Retinal pigment epithelial cell (primary cell): ENCODE measurements at regions not wholly inside any gene's neighbourhood (a gene's known extent, or its start where the extent isn't known, plus 50 kb on each side); places are given as distances from the start of the nearest gene placed in this dataset.
"Not testable (repeated sequence)": the region's sequence is repeated elsewhere in the genome, so short reads cannot be mapped to it uniquely, and the experiment has no call there.

Experiments used
- DNase-seq: peaks from one replicate; pipeline ENCODE4 v3.0.0-alpha.2; 2010; ENCODE audit warnings: low read depth
- H3K4me3 ChIP-seq: 2 replicates; pipeline ENCODE4 v1.5.1; 2011; ENCODE audit warnings: mild to moderate bottlenecking, low read length, control low read depth, moderate library complexity
- TF ChIP-seq, protein P1 (sequence below): conservative IDR thresholded peaks from 2 replicates; pipeline ENCODE4 v1.5.1; 2011; ENCODE audit warnings: low read depth, low read length, control low read depth, inconsistent platforms

DNA sequence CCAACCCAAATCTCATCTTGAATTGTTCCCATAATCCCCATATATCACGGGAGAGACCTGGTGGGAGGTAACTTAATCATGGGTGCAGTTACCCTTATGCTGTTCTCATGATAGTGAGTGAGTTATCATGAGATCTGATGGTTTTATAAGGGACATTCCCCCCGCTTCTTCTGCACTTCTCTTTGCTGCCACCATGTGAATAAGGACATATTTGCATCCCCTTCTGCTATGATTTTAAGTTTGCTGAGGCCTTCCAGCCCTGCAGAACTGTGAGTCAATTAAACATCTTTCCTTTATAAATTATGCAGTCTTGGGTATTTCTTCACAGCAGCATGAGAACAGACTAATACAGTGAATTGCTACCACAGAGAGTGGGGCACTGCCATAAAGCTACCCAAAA lies 179.1 kb downstream of the LRIG3 start:
- TF ChIP-seq, protein P1, sequence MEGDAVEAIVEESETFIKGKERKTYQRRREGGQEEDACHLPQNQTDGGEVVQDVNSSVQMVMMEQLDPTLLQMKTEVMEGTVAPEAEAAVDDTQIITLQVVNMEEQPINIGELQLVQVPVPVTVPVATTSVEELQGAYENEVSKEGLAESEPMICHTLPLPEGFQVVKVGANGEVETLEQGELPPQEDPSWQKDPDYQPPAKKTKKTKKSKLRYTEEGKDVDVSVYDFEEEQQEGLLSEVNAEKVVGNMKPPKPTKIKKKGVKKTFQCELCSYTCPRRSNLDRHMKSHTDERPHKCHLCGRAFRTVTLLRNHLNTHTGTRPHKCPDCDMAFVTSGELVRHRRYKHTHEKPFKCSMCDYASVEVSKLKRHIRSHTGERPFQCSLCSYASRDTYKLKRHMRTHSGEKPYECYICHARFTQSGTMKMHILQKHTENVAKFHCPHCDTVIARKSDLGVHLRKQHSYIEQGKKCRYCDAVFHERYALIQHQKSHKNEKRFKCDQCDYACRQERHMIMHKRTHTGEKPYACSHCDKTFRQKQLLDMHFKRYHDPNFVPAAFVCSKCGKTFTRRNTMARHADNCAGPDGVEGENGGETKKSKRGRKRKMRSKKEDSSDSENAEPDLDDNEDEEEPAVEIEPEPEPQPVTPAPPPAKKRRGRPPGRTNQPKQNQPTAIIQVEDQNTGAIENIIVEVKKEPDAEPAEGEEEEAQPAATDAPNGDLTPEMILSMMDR: no peak
- DNase-seq: no peak
- no peak overlapping the region for H3K4me3 ChIP-seq

DNA sequence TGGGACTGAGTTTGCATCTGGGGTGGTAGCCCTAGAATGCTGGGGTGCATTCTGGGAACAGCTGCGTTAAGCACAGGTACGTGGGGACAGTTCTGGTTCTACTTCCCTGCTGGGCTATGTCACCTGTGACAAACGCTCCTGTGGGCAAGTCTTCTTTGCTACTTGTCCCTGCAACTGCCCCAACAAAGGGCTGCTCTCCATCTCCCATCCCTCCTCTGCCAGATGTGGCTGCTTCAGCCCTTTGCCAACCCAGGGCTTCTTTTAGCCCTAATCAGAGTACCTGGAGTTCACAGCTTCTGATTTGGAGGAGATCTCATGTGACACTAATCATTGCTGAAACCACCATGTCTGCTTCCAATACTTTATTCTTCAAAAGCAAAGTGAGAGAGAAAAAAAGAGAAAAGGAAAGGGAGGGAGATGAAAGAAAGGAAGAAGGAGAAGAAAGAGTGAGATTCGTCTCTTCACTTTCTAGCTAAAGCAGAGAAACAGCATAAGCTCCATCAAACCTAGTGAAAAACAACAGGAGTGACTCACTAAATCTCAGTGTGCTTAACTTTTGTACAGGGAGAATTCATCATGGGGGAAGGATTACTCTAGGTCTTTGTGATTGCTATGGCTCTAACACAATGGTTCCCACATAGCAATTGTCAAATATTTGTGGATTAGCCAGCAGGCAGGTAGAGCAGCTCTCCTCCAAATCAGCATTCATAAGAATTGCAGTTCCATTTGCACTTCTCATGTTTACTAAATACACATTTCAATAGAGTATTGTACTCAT lies 174.8 kb downstream of the LRIG3 start:
- DNase-seq: peak; percentile 81

DNA sequence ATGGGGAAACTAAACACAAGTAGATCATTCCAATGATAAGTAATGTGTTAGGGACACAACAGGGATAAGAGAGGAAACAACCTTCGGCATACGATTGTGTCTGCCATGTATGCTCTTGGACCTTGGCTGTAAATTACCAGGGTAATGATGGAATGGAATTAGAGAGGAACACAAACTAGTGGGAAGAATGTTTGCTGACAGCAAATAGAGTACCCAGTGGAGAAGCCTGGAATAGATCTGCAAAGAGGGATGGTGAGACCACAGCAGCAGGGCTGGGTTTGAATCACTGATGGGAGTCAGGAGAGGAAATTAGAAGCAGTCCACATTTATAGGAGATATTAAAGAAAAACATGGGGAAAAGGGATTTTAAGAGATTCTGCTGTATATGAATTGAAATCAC lies 172.8 kb downstream of the LRIG3 start:
- DNase-seq: no peak
- TF ChIP-seq, protein P1: no peak

More for the DNA sequence above, 174.8 kb downstream of the LRIG3 start:
- no peak overlapping the region for H3K4me3 ChIP-seq
- TF ChIP-seq, protein P1: no peak

DNA sequence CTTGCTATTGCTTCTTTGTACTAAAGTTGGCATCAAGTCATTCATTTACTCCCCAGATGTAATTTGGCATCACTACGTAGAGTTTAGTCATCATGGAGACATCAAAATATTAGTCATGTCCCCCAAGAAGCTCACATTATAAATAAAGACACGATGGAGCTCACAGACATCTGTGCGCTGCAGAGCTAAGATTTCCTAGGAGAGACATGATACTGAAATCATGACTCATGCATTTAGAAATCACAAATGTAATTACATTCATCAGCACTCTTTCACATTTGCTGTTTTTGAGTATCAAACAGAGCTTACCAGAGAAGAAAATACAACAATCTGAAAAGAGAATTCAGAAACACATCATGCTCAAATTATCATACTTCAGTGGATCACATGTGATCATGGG lies 169.8 kb downstream of the LRIG3 start:
- H3K4me3 ChIP-seq: no peak overlapping the region
- no peak for DNase-seq

More for the DNA sequence above, 172.8 kb downstream of the LRIG3 start:
- H3K4me3 ChIP-seq: no peak overlapping the region

DNA sequence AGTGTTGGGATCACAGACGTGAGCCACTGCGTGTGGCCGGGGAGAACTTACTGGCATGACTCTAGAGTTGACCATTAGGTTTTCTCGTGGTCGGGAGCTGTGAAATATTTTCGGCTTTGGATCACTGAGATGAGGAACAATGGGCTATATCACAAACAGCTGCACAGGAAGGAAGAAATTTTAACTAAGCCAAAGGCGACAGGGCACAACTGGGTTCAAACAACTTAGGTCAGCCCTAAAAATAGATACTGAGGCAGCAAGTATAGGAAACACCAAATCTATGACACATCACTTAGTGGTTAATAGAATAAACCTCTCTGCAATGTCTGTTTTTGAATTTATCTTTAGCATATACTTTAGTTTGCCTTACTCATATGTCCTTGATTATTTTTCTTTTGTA lies 162.9 kb downstream of the LRIG3 start:
- H3K4me3 ChIP-seq: no peak overlapping the region
- TF ChIP-seq, protein P1: no peak
- DNase-seq: no peak

More for the DNA sequence above, 169.8 kb downstream of the LRIG3 start:
- TF ChIP-seq, protein P1: no peak

DNA sequence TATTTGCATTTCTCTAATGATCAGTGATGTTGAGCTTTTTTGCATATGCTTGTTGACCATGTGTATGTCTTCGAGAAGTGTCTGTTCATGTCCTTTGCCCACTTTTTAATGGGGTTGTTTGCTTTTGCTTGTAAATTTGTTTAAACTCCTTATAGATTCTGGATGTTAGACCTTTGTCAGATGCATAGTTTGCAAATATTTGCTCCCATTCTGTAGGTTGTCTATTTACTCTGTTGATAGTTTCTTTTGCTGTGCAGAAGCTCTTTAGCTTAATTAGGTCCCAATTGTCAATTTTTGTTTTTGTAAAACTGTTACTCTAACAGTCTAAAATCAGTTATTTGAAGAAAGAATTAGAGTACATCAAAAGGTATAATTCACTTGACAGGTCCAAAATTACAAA lies 160.6 kb downstream of the LRIG3 start:
- not testable (repeated sequence) for H3K4me3 ChIP-seq, DNase-seq

DNA sequence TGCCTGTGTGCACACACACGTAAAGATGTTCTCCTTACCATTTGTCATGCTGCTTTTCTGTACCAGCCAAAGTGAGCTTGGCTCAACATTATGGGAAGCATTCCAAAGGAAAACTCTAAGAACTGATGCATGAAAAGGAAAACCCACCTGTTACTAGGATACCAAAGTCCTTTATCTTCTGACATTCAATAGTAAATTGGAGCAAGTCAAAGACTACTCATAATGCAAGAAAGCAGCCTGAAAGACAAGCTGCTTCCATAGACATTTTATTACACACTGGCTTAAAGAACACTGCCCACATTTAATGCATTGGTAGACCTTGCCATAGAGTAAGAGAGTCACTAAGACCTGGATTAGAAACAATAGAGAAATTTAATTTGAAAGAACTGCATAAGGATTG lies 159.0 kb downstream of the LRIG3 start:
- H3K4me3 ChIP-seq: no peak overlapping the region
- DNase-seq: no peak
- TF ChIP-seq, protein P1: no peak
